H1 (cell line): ENCODE measurements at regions not wholly inside any gene's neighbourhood (a gene's known extent, or its start where the extent isn't known, plus 50 kb on each side); places are given as distances from the start of the nearest gene placed in this dataset.

Experiments used
- ATF2 ChIP-seq: IDR thresholded peaks from 2 replicates; pipeline ENCODE4 v1.6.1; 2012; ENCODE audit warnings: low read length, inconsistent platforms
- CBX5 ChIP-seq: fragments of 300-800, 300-1000 bp; sonication (generic); IDR thresholded peaks from 2 replicates; pipeline ENCODE4 v1.7.1; 2016; ENCODE audit warnings: antibody characterized with exemption, low read length, low read depth
- CEBPB ChIP-seq: IDR thresholded peaks from 2 replicates; pipeline ENCODE4 v1.6.1; 2012; ENCODE audit warnings: low read depth, low read length
- CHD7 ChIP-seq: fragments of 300-600 bp; sonication (generic); IDR thresholded peaks from 2 replicates; pipeline ENCODE4 v1.7.1; 2012; ENCODE audit warnings: low read length, moderate library complexity, mild to moderate bottlenecking, inconsistent platforms; ENCODE audit not compliant: insufficient replicate concordance
- GABPA ChIP-seq: IDR thresholded peaks from 2 replicates; pipeline ENCODE4 v1.6.1; 2011; ENCODE audit warnings: mild to moderate bottlenecking, low read length, moderate library complexity, borderline replicate concordance; ENCODE audit not compliant: insufficient read depth
- NANOG ChIP-seq: IDR thresholded peaks from 2 replicates; pipeline ENCODE4 v1.6.1; 2011; ENCODE audit warnings: low read length, low read depth, mild to moderate bottlenecking, inconsistent platforms; ENCODE audit not compliant: insufficient read depth, poor library complexity, severe bottlenecking
- RNF2 ChIP-seq: fragments of 200-900, 300-1000 bp; sonication (generic); IDR thresholded peaks from 2 replicates; pipeline ENCODE4 v1.7.1; 2016; ENCODE audit warnings: borderline replicate concordance, low read depth, mild to moderate bottlenecking, antibody characterized with exemption, low read length; ENCODE audit not compliant: poor library complexity, severe bottlenecking; ENCODE audit errors: missing control alignments
- SIN3A ChIP-seq, 2 experiments: IDR thresholded peaks in 1 of 2; conservative IDR thresholded peaks in 1 of 2; 2 replicates each; pipeline ENCODE4 v1.6.1; 2011 to 2012; ENCODE audit warnings: low read length in 2 of 2, improper control_type of control experiment in 1 of 2, low read depth in 1 of 2, mild to moderate bottlenecking in 1 of 2
- TBP ChIP-seq: IDR thresholded peaks from 2 replicates; pipeline ENCODE4 v1.6.1; 2011; ENCODE audit warnings: low read depth, low read length, improper control_type of control experiment
- TCF12 ChIP-seq: IDR thresholded peaks from 2 replicates; pipeline ENCODE4 v1.6.1; 2011; ENCODE audit warnings: low read depth, mild to moderate bottlenecking, low read length

GRCh38 chr4:132097041-132097440, 1052.1 kb upstream of the PCDH10 start (continued):
- TF ChIP-seq ATF2 = no peak
- no peak for TF ChIP-seq SIN3A (conservative IDR thresholded peaks at IDR 0.05 in 1 of 2, IDR thresholded peaks at IDR 0.05 in 1 of 2; ENCODE audit: low read depth in 1 of 2, low read length in 2 of 2)
- TF ChIP-seq CEBPB = no peak
- no peak for TF ChIP-seq CHD7
- TF ChIP-seq CBX5 = no peak
- TF ChIP-seq RNF2 = no peak
- no peak for TF ChIP-seq TBP
- TF ChIP-seq GABPA = no peak
- no peak for TF ChIP-seq NANOG
- TF ChIP-seq TCF12 = no peak
